Ovary (tissue), 3 donors: ENCODE measurements at regions not wholly inside any gene's neighbourhood (a gene's known extent, or its start where the extent isn't known, plus 50 kb on each side); places are given as distances from the start of the nearest gene placed in this dataset.

Experiments
- EP300 ChIP-seq: sonication (generic); formaldehyde crosslinking; IDR thresholded peaks from one replicate; pipeline ENCODE4 v1.6.1; 2017; ENCODE audit warnings: antibody characterized with exemption
- TF ChIP-seq, protein P1 (sequence below), 3 donors: fragments of 450-650 bp in 2 of 3; fragments of 200-600 bp in 1 of 3; IDR thresholded peaks; one replicate each; pipeline versions ENCODE4 v1.5.1 to v1.8.0; 2016 to 2022; ENCODE audit warnings: antibody characterized with exemption in 3 of 3, mild to moderate bottlenecking in 1 of 3
- donor health status: DM: no; HTN: no; CAD: no.

DNA sequence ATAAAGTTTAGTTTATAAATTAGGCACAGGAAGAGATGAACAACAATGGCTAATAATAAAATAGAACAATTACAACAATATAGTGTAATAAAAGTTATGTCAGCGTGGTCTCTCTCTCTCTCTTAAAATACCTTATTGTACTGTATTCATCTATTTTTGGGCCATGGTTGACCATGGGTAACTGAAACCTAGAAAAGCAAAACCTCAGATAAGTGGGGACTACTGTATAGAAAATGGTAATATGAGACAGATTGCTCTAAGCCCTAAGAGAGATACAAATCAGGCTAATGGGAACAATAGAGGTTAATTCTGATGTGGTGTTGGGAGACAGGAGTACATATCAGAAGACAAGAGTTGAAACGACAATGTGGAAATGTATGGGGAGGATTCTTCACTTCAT is 86.2 kb downstream of the ZNF365 start:
- TF ChIP-seq, protein P1, sequence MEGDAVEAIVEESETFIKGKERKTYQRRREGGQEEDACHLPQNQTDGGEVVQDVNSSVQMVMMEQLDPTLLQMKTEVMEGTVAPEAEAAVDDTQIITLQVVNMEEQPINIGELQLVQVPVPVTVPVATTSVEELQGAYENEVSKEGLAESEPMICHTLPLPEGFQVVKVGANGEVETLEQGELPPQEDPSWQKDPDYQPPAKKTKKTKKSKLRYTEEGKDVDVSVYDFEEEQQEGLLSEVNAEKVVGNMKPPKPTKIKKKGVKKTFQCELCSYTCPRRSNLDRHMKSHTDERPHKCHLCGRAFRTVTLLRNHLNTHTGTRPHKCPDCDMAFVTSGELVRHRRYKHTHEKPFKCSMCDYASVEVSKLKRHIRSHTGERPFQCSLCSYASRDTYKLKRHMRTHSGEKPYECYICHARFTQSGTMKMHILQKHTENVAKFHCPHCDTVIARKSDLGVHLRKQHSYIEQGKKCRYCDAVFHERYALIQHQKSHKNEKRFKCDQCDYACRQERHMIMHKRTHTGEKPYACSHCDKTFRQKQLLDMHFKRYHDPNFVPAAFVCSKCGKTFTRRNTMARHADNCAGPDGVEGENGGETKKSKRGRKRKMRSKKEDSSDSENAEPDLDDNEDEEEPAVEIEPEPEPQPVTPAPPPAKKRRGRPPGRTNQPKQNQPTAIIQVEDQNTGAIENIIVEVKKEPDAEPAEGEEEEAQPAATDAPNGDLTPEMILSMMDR (IDR thresholded peaks at IDR 0.05), result no peak
- TF ChIP-seq EP300, result no peak
